GM18511 (cell line): ENCODE measurements at regions not wholly inside any gene's neighbourhood (a gene's known extent, or its start where the extent isn't known, plus 50 kb on each side); places are given as distances from the start of the nearest gene placed in this dataset.
"Not testable (repeated sequence)": the region's sequence is repeated elsewhere in the genome, so short reads cannot be mapped to it uniquely, and the experiment has no call there.

Experiments
- ATAC-seq: cut with Tn5 transposase; IDR thresholded peaks from one replicate; pipeline ENCODE4 v1.9.1; 2021; ENCODE audit warnings: mild to moderate bottlenecking, moderate library complexity; ENCODE audit not compliant: unreplicated experiment

DNA sequence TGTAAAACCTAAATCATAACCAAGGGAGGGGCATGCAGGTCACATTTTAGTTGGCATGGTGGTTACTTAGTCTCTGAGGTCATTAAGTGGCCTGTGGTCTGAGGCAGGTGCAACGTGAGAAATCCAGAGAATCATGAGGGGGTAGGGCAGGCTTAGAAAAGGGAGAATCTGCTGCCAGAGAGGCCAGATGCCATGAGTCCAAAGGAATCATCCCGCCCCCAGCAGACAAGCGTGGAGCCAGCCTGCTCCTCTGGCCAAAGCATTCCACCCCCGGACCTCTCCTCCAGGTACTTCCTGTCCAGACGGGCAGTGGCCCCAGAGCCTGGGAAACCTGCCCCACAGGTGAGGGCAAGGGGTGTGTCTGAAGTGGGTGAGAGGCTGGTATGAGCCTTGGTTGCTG lies 196.4 kb upstream of the ZNF32 start:
- no peak for ATAC-seq

DNA sequence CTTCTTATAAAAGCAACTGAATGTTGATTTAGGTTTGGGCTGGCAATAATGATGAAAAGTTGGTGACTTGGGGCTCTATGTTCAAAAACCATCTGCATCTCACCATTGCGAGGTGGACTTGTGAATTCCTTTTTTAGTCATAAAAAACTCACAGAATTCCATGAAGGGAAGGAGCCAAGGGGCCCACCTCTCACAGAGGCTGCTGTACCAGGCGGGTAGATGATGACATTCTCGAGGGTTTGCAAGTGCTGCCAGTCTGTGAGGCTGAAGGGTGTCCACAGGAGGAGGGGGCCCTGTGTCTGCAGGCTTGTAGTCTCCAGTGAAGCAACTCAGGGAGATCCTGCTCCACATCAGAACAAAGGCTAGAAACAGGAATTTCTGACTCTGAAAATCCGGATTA lies 195.5 kb upstream of the ZNF32 start:
- ATAC-seq: no peak

DNA sequence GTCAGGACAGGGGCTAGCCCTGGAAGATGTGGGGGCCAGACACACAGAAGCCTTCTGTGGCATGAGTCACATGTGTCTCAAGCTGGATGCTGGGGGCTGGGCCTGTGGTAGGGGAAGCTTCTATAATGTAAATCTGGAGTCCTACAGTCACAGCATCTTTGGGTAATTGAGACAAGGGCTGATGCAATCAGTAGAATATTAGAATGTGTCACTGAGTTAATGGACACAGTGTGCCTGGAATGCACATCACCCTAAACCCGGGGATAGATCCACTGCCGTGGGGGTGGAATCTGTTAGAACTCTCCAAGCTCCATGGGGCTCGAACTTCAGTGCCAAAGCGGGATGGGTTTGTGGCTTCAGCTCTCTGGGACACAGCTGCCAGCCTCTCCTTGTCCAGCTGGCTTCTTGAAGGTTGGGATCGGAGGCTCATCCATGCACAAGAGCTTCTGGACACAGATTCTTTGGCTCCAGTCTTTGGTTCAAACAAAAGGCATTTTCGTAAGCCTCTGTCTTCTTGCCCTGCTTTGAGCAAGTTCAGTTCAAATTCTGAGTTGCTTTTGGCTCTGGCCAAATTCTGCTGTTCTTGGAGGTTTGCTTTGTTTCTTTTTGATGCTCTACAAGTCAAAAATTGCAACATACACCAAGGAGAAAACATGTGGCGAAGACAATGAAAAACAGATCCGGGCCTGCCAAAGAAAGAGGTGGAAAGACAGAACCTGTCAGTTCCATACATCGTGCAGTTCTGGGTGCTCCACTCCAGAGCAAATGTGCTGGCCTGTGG lies 194.8 kb upstream of the ZNF32 start:
- no peak for ATAC-seq

DNA sequence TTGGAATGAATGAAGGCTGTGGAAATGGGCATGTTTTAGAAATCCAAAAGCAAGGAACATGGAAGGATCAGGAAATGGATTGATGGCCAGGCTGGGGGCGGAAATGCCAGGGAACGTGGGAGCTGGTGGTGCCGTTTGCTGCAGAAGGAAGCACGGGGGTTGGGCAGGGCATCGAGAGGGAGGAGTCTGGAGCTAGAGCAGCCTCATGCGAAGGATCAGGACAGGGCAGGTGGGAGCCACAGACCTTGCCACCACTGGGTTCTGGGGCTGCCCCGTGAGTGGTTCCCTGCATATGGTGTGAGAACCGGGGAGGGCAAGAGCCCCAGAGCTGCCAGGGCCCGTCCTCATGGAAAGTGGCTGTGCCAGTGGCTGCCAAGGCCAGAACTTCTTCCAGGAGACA lies 193.8 kb upstream of the ZNF32 start:
- ATAC-seq: no peak

- ATAC-seq: no peak
These were observed 193.4 kb upstream of the ZNF32 start for GRCh38 chr10:43842072-43842471.

DNA sequence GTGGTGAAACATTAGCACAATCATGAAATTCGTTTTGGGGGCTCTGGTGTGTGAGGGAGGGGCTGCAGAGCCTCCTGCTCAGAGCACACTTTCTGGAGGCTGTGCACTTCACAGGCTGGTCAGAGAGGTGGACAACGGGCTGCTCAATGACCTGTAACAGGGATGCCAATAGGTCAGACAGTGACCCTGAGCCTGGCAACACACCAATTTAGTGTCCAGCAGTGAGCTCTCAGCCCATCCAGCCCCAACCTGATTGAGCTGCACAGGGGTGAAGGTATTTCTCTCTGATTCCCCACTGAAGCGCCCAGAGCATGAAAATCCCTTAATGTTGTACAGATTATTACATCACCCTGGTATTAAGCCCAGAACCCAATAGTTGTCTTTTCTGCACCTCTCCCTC lies 191.3 kb upstream of the ZNF32 start:
- no peak for ATAC-seq

DNA sequence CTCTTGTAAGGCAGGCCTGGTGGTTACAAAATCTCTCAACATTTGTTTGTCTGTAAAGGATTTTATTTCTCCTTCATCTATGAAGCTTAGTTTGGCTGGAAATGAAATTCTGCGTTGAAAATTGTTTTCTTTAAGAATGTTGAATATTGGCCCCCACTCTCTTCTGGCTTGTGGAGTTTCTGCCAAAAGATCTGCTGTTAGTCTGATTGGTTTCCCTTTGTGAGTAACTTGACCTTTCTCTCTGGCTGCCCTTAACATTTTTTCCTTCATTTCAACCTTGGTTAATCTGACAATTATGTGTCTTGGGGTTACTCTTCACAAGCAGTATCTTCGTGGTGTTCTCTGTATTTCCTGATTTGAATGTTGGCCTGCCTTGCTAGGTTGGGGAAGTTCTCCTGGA lies 186.1 kb upstream of the ZNF32 start:
- not testable (repeated sequence) for ATAC-seq

GRCh38 chr10:43827853-43828252 lies 179.2 kb upstream of the ZNF32 start:
- ATAC-seq: no peak

GRCh38 chr10:43825984-43826383 lies 177.3 kb upstream of the ZNF32 start:
- ATAC-seq: no peak

DNA sequence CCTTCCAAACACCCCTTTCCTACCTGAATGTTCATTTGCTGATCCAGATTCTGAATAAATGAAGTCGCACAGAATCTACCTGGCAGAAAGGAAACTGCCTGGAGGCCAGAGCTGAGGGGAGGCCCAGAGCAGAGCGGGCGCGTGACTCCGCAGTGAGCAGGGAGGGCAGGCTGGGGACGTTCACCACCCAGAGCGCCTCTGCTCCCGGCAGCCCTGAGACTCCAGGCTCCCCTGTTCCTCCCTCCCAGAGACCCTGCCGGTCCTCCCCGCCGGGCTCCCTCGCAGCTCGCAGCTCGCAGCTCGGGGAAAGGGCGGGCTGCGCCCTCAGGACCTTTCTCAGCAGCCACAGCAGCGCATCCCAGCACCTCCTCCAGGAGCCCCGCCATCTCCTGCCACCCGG lies 176.7 kb upstream of the ZNF32 start:
- ATAC-seq: no peak

GRCh38 chr10:43824934-43825333 lies 176.3 kb upstream of the ZNF32 start:
- no peak for ATAC-seq

DNA sequence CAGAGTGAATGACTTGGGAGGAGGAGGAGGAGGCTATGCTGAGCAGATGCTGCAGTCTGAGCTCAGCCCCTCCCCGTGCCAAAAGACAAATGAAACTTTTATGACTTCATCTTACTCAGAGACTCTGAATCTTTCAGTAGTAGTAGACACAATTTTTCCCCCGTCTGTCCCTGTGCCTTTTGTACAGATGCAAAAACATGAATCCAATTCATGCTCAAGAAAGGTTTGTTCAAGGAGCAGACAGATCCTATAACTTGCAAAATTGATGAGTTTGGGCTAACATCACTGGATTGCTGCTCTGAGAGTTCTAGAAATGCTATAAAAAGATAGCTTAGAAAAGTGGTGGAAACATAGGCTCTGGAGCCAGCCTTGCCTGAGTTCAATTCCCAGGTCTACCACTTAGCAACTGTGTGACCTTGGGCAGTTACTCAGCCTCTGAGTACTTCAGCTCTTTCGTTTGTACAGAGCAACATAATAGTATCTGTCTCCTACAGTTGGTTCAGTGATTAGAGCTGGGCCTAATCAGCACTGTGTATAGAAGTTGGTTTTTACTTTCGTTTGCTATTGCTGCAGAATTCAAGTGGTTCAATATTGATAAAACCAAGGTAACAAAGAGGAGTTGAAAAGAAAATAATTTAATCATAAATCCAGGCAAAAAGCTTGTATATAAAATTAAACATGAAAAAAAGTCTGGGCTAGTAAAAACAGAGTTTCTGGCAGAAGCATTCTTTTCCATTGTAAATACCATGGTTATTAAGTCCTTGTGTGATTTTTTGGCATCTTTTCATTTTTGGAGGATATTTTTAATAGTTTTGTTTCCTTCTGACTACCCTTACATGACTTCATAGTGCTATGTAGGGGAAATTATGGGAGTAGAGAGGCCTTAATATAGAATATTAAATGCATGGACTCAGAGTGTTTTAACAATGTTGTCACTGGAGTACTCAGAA lies 174.2 kb upstream of the ZNF32 start:
- ATAC-seq: no peak

GRCh38 chr10:43821103-43821502 lies 172.4 kb upstream of the ZNF32 start:
- no peak for ATAC-seq

GRCh38 chr10:43820663-43821062 lies 172.0 kb upstream of the ZNF32 start:
- ATAC-seq: no peak

DNA sequence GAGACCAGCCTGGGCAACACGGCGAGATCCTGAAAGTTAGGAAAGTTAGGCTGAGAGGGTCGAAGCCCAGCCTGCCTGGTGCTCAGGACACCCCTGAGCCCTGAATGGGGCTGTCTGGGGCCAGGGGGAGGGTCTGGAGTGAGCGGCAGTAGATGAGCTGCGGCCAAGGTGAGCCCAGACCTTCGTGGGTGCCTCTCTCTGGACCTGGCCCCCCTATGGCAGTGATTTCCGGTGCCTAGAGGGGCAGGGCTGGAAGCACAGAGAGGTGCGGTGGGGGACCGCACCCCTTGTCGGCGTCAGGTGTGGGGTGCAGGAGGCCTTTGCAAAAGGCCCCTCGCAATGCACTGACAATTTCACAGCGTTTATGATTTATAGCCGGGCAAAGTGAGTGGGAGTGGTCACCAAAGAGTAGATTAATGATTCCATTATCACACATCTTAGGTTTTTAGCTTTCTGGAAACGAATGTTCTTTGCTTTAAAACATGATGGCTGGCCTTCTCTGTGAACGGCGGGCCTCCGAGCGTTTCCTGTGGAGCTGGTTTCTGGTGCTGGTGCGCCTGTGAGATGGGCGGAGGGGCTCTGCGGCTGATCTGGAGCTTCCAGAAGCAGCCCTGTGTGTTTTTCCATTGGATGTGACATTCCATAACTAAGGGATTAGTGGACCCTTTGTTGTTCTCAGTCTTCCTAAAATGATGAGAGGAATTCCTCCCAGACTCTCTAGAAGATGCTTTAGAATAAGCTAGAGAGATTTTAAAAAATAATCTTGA lies 171.0 kb upstream of the ZNF32 start:
- ATAC-seq: no peak

- ATAC-seq: no peak
These were observed 170.0 kb upstream of the ZNF32 start for GRCh38 chr10:43818687-43819086.

DNA sequence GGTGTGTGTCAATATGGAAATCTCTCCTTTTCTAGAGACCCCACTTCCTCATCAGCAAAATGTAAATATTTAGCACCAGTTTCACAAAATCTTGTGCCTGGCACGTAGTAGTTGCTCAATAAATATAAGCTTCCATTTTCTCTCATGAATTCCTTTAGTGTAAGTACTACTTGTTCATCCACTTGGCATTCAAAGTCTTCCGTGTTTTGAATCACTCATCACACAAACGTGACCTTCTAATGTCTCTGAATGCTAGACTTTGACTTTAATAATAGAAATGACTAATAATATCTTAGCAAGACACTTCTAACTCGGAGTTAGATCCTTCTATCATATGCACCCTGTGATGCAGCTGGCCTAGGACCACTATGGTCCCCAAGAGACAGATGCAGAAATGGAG lies 168.7 kb upstream of the ZNF32 start:
- ATAC-seq: no peak

DNA sequence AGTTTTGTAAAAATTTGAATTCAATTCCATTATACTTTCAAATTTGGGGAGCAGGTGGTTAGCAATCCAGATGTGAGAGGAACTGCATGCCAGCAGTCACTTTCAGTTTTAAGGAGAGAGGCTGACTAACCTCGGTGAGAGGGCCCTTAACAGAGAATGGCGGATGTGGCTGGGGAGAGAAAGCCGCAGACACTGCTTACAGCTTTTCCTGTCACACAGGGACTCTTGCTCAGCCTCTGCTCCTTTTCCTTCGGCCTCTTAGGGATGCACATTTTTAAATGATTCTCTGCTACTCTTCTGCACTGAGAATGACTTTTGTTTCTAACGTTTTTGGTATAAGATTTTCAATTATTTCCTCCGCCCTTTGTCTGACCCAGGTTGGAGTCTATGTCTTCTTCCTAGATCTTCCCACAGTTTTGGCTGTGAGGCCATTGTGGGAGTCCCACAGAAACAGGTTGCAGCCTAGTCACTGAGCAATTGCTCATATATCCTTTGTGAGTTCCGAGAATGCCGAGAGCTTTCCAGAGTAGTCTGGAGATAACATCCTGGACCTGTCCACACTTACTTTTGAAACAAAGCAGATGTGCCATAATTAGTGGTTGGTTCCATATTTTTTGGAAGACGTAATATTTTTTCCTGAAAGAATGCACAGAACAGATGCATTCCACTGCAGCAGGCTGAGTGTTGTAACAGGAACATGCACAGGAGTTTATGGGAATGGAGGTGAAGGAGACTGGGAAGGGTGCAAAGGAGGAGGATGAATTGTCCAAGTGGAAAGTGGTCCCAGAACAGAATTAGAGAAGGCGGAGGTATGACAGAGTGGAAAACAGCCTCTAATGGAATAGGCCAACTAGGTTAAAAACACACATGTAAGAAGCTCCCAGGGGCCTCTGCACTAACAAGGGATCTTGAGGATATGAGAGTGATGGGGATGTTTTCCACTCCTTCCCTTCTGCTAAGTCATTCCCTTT lies 168.0 kb upstream of the ZNF32 start:
- ATAC-seq: peak; percentile 98

DNA sequence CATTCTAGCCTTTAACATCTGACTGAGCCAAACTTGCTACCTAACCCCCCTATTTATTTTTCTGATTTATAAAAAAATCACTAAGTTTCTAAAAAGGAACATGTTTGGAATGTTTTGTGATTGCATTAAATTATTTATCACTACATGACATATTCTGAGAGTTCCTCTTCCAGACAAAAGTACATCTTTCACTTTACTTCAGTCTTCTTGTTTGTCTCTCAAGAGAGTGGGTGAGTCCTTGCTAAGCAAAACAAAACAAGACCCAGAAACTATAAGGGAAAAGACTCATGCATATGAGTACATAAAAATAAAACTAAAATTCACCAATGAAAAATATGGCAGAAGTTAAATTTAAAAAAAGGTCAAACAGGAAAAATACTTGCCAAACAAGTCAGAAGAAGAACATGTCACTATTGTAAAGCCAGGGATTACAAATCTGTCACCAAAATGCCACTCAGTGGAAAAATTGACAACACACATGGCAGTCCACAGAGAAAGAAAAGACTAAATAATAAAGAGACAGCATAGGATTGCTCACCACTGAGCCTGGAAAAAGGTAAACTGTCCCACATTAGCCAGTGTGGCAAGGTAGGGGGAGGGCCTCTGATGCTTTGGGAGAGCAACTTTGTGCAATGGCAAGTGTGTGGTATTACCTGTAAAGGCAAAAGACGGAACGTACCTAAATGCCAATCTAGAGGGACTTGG lies 166.7 kb upstream of the ZNF32 start:
- no peak for ATAC-seq

GRCh38 chr10:43814663-43815062 lies 166.0 kb upstream of the ZNF32 start:
- no peak for ATAC-seq
